ENCODE measurements at regions not wholly inside any gene's neighbourhood (a gene's known extent, or its start where the extent isn't known, plus 50 kb on each side); places are given as distances from the start of the nearest gene placed in this dataset.

DNA sequence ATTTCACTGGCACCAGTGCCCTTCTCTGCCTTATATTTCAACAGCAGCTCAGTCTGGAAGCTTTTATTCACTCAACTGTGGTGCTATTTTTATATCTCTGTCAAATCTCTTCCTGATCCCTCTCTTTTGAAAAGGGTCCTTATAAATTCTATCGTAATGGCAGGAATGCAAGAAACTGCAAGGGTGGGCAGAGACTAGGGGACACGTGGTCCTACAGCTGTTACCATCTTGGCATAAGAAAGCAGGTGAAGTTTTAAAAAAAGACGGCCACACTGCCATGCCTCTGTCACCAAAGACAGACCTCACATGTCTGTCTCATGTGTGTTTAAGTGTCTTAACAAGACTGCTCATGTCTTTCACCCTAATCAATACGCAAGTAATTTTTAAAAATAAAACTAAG is 368.4 kb upstream of the CDH11 start:
- TF ChIP-seq CTCF (conservative IDR thresholded peaks at IDR 0.05; ENCODE audit: control insufficient read depth, insufficient read depth, low read depth, low read length): no peak
- H3K4me3 ChIP-seq (ENCODE audit: control insufficient read depth, low read depth, low read length): no peak overlapping the region
- no peak for DNase-seq (ENCODE audit: low read depth)

- peak; percentile 7 for DNase-seq (ENCODE audit: low read depth)
- no peak overlapping the region for H3K4me3 ChIP-seq (ENCODE audit: control insufficient read depth, low read depth, low read length)
- TF ChIP-seq CTCF (conservative IDR thresholded peaks at IDR 0.05; ENCODE audit: control insufficient read depth, insufficient read depth, low read depth, low read length): no peak
These were observed 367.7 kb upstream of the CDH11 start for GRCh38 chr16:65489531-65490023.

DNA sequence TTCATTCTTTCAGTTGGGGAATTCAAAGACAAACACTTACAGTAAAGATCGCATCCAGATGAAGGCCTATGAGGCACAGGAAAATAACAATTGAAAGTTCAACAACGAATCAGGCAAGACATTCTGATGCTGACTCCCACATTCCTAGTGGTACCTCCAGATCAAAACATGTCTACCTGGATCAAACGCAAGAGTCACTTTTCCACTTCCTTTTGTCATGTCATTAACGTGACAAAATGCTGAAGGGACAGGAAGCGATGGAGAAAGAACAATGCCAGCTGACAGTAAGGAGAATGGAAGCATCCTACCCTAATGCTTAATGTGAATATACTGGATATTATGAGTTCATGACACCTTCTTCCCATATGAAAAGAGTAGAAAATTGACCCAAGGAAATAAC is 365.4 kb upstream of the CDH11 start:
- TF ChIP-seq CTCF (conservative IDR thresholded peaks at IDR 0.05; ENCODE audit: control insufficient read depth, insufficient read depth, low read depth, low read length): no peak
- H3K4me3 ChIP-seq (ENCODE audit: control insufficient read depth, low read depth, low read length): no peak overlapping the region
- DNase-seq (ENCODE audit: low read depth): no peak

DNA sequence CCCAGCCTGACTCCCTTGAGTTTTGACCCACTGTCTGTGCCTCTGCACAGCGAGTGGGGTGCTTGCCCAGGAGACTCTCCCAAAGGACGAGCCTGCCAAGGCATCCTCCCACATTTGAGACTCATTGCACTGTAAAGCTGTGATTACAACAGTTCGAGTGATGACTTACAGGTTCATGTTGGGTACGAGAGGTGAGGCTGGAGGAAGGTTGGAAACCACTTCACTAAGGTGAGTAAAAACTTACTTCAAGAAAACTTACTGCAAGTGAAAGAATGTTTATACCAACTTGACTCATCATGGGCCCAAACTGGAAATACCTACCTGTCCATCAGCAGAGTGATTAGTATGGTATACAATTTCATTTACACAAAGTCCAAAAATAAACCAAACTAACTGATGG is 360.1 kb upstream of the CDH11 start:
- DNase-seq (ENCODE audit: low read depth): no peak
- no peak for TF ChIP-seq CTCF (conservative IDR thresholded peaks at IDR 0.05; ENCODE audit: control insufficient read depth, insufficient read depth, low read depth, low read length)

DNA sequence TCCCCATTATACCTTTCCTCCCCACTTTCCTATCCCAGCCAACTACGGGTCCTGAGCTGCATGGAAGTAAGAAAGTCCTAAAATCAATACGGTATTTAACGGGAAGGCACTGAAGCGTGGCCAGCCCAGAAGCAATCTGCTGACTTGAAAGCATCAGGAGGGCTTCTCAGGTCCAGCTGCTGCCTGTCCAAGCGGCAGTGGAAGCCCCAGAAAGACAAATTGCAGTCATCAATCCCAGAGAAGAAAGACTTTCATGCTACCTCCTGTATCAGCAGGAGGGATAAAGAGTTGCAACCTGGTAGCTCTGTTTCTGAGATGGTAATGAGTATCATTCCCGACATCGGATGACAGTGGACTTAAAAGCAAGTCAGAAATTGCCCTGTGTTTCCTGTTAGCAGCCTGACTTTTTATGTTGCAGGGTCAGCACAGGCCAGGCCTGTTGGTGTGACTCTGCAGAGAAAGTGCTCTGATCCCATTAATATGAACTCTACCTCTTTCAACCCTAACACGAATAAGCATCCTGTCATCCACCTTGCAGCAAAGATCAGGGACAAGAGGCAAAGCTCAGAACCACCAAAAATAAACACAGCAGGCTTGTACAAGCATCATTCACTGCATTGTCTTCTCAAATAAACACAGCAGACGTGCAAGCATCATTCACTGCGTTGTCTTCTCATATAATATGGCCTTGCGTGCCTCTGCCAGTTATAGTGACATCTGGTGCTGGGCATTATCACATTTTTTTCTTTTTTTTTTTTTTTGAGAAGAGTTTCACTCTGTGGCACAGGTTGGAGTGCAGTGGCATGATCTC is 358.6 kb upstream of the CDH11 start:
- TF ChIP-seq CTCF (conservative IDR thresholded peaks at IDR 0.05; ENCODE audit: control insufficient read depth, insufficient read depth, low read depth, low read length): no peak
- DNase-seq (ENCODE audit: low read depth): no peak

More for the DNA sequence above, 360.1 kb upstream of the CDH11 start:
- H3K4me3 ChIP-seq (ENCODE audit: control insufficient read depth, low read depth, low read length): no peak overlapping the region

DNA sequence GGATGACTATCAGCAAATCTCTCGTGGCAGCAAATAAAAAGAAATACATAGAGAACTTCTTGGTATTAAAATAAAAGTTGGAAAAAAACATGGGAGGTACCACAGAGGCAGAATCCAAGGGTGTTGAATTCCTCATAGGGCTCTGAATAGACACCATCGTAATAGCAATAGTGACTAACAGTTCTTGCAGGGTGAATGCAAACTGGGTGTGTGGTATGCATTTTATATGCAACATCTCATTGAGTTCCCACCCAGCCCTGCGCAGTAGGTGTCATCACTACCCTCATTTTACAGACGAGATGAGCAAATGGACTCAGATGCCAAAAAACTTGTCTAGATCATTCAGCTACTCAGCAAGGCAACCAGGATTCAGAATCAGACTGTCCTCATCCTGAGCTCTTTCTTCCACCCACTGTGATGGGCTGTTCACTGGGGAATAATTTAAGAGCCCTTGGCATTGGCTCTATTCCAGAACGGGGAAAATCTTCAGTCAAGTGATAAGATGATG is 354.6 kb upstream of the CDH11 start:
- no peak overlapping the region for H3K4me3 ChIP-seq (ENCODE audit: control insufficient read depth, low read depth, low read length)
- TF ChIP-seq CTCF (conservative IDR thresholded peaks at IDR 0.05; ENCODE audit: control insufficient read depth, insufficient read depth, low read depth, low read length): no peak
- no peak for DNase-seq (ENCODE audit: low read depth)

More for the DNA sequence above, 358.6 kb upstream of the CDH11 start:
- no peak overlapping the region for H3K4me3 ChIP-seq (ENCODE audit: control insufficient read depth, low read depth, low read length)

All from fibroblast of mammary gland (primary cell).